PC-9 (cell line): ENCODE measurements at regions not wholly inside any gene's neighbourhood (a gene's known extent, or its start where the extent isn't known, plus 50 kb on each side); places are given as distances from the start of the nearest gene placed in this dataset.

Source experiments
- BruUV-seq: library from RNA; stranded (reverse); fragments of 400-500 nt; replicated peaks from 2 replicates; lab custom pipeline; 2021; lab: Mats Ljungman, UMichigan
- CTCF ChIA-PET: fragments of 300-600 bp; sonication (Branson Sonifier 250); formaldehyde crosslinking; loops from one replicate; lab custom pipeline; 2022; ENCODE audit warnings: antibody characterized with exemption; lab: Charles Lee
- POLR2A ChIA-PET: fragments of 300-600 bp; sonication (Branson Sonifier 250); formaldehyde crosslinking; loops from one replicate; lab custom pipeline; 2022; ENCODE audit warnings: antibody characterized with exemption; ENCODE audit not compliant: unreplicated experiment; lab: Charles Lee
- DNase-seq, 2 experiments: peaks; one replicate each; pipeline versions ENCODE4 v3.0.0 to v3.0.0-alpha.2; 2015 to 2022; ENCODE audit warnings: mixed read lengths in 1 of 2
- H2AFZ ChIP-seq: fragments of 200-600 bp; sonication (generic); 2 replicates; pipeline ENCODE4 v1.8.1; 2017; ENCODE audit warnings: antibody characterized with exemption
- H3F3A ChIP-seq: fragments of 200-600 bp; sonication (generic); 2 replicates; pipeline ENCODE4 v1.8.1; 2017; ENCODE audit warnings: antibody characterized with exemption, mild to moderate bottlenecking, low read depth; ENCODE audit not compliant: insufficient read depth
- H3K27ac ChIP-seq: fragments of 200-600 bp; sonication (generic); 2 replicates; pipeline ENCODE4 v1.6.1; 2016; ENCODE audit warnings: mixed run types
- H3K27me3 ChIP-seq: fragments of 200-600 bp; sonication (generic); 2 replicates; pipeline ENCODE4 v1.6.1; 2016; ENCODE audit warnings: low read depth, mixed run types; ENCODE audit not compliant: insufficient read depth
- H3K36me3 ChIP-seq: fragments of 200-600 bp; sonication (generic); 2 replicates; pipeline ENCODE4 v1.6.1; 2016; ENCODE audit warnings: low read depth, mixed run types
- H3K4me1 ChIP-seq: fragments of 200-600 bp; sonication (generic); replicated peaks from 2 replicates; pipeline ENCODE4 v1.6.1; 2016; ENCODE audit warnings: mixed run types; ENCODE audit not compliant: insufficient read depth
- H3K4me2 ChIP-seq: fragments of 200-600 bp; sonication (generic); 2 replicates; pipeline ENCODE4 v1.6.1; 2017; ENCODE audit warnings: mixed run types
- H3K4me3 ChIP-seq: fragments of 200-600 bp; sonication (generic); 2 replicates; pipeline ENCODE4 v1.6.1; 2016; ENCODE audit warnings: mixed run types
- H3K79me2 ChIP-seq: fragments of 200-600 bp; sonication (generic); 2 replicates; pipeline ENCODE4 v1.6.1; 2017; ENCODE audit warnings: low read depth, mixed run types
- H3K9me2 ChIP-seq: fragments of 200-600 bp; sonication (generic); 2 replicates; pipeline ENCODE4 v1.8.1; 2017; ENCODE audit warnings: mild to moderate bottlenecking; ENCODE audit not compliant: insufficient read depth
- H3K9me3 ChIP-seq: fragments of 200-600 bp; sonication (generic); 2 replicates; pipeline ENCODE4 v1.8.1; 2016; ENCODE audit warnings: low read depth; ENCODE audit not compliant: insufficient read depth
- H4K20me1 ChIP-seq: fragments of 200-600 bp; sonication (generic); 2 replicates; pipeline ENCODE4 v1.8.1; 2017; ENCODE audit not compliant: insufficient read depth
- CTCF ChIP-seq: fragments of 200-600 bp; sonication (generic); conservative IDR thresholded peaks from 2 replicates; pipeline ENCODE4 v1.6.1; 2017; ENCODE audit warnings: mixed run types, antibody characterized with exemption, mild to moderate bottlenecking, moderate library complexity
- EZH2 ChIP-seq: fragments of 200-600 bp; sonication (generic); IDR thresholded peaks from 2 replicates; pipeline ENCODE4 v1.8.0; 2017; ENCODE audit warnings: antibody characterized with exemption, low read depth
- intact Hi-C: fragments of 100-400 bp; cut with micrococcal nuclease; formaldehyde crosslinking; loops from one replicate; pipeline ENCODE4 v1.10.0; 2022; ENCODE audit not compliant: unreplicated experiment

DNA sequence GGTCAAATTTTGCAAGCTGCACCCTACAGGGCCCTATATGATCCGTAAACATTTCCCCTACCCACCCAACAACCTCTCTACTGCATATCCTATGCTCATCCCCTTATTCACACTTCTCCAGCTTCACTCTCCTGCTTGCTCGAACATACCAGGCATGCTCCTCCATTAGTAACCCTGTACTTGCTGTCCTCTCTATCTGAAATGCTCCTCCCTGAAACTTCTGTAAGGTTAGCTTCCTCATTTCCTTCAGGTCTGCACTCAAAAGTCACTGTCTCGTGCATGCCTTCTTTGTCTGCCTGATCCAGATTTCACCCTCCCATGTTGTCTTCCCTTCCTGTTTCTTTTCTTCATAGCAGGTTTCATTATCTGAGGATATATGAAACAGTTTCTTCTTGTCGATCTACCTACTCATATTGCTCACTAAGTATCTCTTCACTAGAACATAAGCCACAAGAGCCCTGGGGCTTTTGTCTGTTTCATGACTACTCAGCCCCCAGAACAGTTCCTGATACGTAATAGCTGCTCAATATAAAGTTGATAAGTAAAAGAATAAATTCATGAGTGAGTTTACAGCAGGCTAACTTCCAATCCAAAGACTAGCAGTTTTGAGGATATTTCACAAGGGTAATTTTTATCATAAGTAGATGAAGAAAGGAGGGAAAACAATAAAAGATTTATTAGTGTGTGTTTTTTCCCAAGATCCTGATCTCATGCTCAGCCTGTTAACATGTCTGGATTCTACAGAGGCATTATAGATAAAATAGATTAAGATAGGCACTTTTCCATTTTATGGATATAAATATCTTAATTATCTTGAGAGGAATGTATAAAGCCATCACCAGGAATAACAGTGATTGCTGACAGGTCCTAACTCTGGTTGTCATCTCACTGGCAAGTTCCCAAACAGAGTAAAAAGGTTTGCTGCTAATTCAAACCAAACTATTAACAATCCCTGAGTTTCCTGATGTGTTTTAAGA lies 392.5 kb upstream of the ESRRG start:
- H3K27me3 ChIP-seq, result no peaks in the 10 kb centered on the region
- BruUV-seq, result no TSS peak
- CTCF ChIA-PET, result no interaction called here
- H3K36me3 ChIP-seq, result no peaks in the 10 kb centered on the region
- H2AFZ ChIP-seq, result 0 out of 2 replicates have a peak overlapping the region, but pooled peaks have one; percentile 33
- no peaks in the 10 kb centered on the region for H3K9me2 ChIP-seq
- no peaks in the 10 kb centered on the region for H4K20me1 ChIP-seq
- no peak for DNase-seq
- H3K9me3 ChIP-seq, result no peaks in the 10 kb centered on the region
- H3K4me3 ChIP-seq, result no peak overlapping the region
- no peaks in the 10 kb centered on the region for H3F3A ChIP-seq
- H3K79me2 ChIP-seq, result no peaks in the 10 kb centered on the region
- H3K4me1 ChIP-seq, result no peaks in the 10 kb centered on the region
- no peak overlapping the region for H3K27ac ChIP-seq
- H3K4me2 ChIP-seq, result no peak overlapping the region
- POLR2A ChIA-PET, result no interaction called here
- intact Hi-C loops, result no loop called here
- TF ChIP-seq CTCF, result no peak
- no peak for TF ChIP-seq EZH2

- CTCF ChIA-PET, result no interaction called here
- intact Hi-C loops, result no loop called here
Measured at GRCh38 chr1:217109928-217110327, 386.7 kb upstream of the ESRRG start.

More at GRCh38 chr1:217109928-217110327, 386.7 kb upstream of the ESRRG start:
- Histone ChIP-seq H2AFZ (no peak overlapping the region), H3K9me3 (no peaks in the 10 kb centered on the region), H4K20me1 (no peaks in the 10 kb centered on the region), H3K27me3 (no peaks in the 10 kb centered on the region), H3K9me2 (no peaks in the 10 kb centered on the region), H3K4me3 (no peak overlapping the region), H3K27ac (no peak overlapping the region), H3F3A (no peaks in the 10 kb centered on the region), H3K36me3 (no peaks in the 10 kb centered on the region), H3K79me2 (no peaks in the 10 kb centered on the region), H3K4me2 (no peak overlapping the region), H3K4me1 (no peaks in the 10 kb centered on the region)
- POLR2A ChIA-PET, result no interaction called here
- BruUV-seq, result no TSS peak
- TF ChIP-seq EZH2 (no peak), CTCF (no peak)
- no peak for DNase-seq
